Spleen (tissue), 11 donors: ENCODE measurements at regions not wholly inside any gene's neighbourhood (a gene's known extent, or its start where the extent isn't known, plus 50 kb on each side); places are given as distances from the start of the nearest gene placed in this dataset.

ENCODE experiments used
- DNase-seq: peaks from one replicate; pipeline ENCODE4 v3.0.0-alpha.2; 2020
- H3K27ac ChIP-seq, 8 donors: fragments of 200-600 bp; sonication (generic) in 7 of 8; 1 replicate in 4 of 8; 2 replicates in 4 of 8; pipeline versions ENCODE4 v1.5.0 to v1.8.0; 2016 to 2021; ENCODE audit warnings: inconsistent platforms in 4 of 8, mild to moderate bottlenecking in 4 of 8, moderate library complexity in 1 of 8
- H3K27me3 ChIP-seq, 7 donors: fragments of 200-600 bp; sonication (generic) in 6 of 7; replicated peaks in 1 of 7; 1 replicate in 4 of 7; 2 replicates in 3 of 7; pipeline versions ENCODE4 v1.5.0 to v1.8.0; 2016 to 2021; ENCODE audit warnings: inconsistent platforms in 3 of 7, mild to moderate bottlenecking in 1 of 7
- H3K36me3 ChIP-seq, 6 donors: fragments of 200-600 bp; sonication (generic) in 5 of 6; 1 replicate in 4 of 6; 2 replicates in 2 of 6; pipeline versions ENCODE4 v1.5.0 to v1.8.0; 2016 to 2021; ENCODE audit warnings: inconsistent platforms in 2 of 6
- H3K4me1 ChIP-seq, 6 donors: fragments of 200-600 bp; sonication (generic) in 5 of 6; 1 replicate in 3 of 6; 2 replicates in 3 of 6; pipeline versions ENCODE4 v1.5.0 to v1.8.0; 2016 to 2021; ENCODE audit warnings: inconsistent platforms in 3 of 6
- H3K4me3 ChIP-seq, 8 donors: fragments of 200-600 bp; sonication (generic) in 7 of 8; 1 replicate in 4 of 8; 2 replicates in 4 of 8; pipeline versions ENCODE4 v1.5.0 to v1.8.0; 2016 to 2021; ENCODE audit warnings: inconsistent platforms in 4 of 8, mild to moderate bottlenecking in 4 of 8, moderate library complexity in 2 of 8
- H3K9me3 ChIP-seq, 8 donors: fragments of 200-600 bp; sonication (generic) in 7 of 8; 1 replicate in 4 of 8; 2 replicates in 4 of 8; pipeline versions ENCODE4 v1.5.0 to v1.8.0; 2016 to 2021; ENCODE audit warnings: inconsistent platforms in 4 of 8
- CTCF ChIP-seq, 11 experiments: fragments of 200-600 bp in 7 of 11; fragments of 450-650 bp in 4 of 11; sonication (generic) in 4 of 11; IDR thresholded peaks in 8 of 11; conservative IDR thresholded peaks in 3 of 11; 1 replicate in 7 of 11; 2 replicates in 4 of 11; pipeline versions ENCODE4 v1.4.0 to v1.8.0; 2016 to 2021; ENCODE audit warnings: antibody characterized with exemption in 11 of 11, inconsistent platforms in 4 of 11, mild to moderate bottlenecking in 1 of 11
- POLR2A ChIP-seq, 3 donors: fragments of 450-650 bp; IDR thresholded peaks; one replicate each; pipeline ENCODE4 v1.5.1; 2017; ENCODE audit warnings: antibody characterized with exemption in 3 of 3, mild to moderate bottlenecking in 1 of 3
- POLR2AphosphoS5 ChIP-seq, 3 donors: sonication (generic); formaldehyde crosslinking; IDR thresholded peaks; one replicate each; pipeline ENCODE4 v1.5.1; 2017; ENCODE audit warnings: antibody characterized with exemption in 3 of 3
- WGBS, 5 donors: extraction: QIAGEN DNeasy Blood & Tissue Kit in 3 of 5; methylation state at CpG; one replicate each; pipeline versions ENCODE4 v1.1.5 to v1.1.7; 2013 to 2018; 5-methylcytosine and 5-hydroxymethylcytosine counted together
- intact Hi-C: fragments of 100-400 bp; cut with DNase I; formaldehyde crosslinking; loops from one replicate; pipeline ENCODE4 v1.15.0; 2023; ENCODE audit warnings: low total_unique reads
- donor health status: healthy with polysubstance abuse.
- donor health status: DM: no; HTN: no; CAD: no; lungs with moderate emphysema.
- donor health status: DM: no; HTN: no; CAD: no.
- donor health status: Bipolar disorder and iron deficiency.
- donor health status: healthy.
- donor health status: DM: no; HTN: no; CAD: no.
- donor health status: DM: yes; HTN: yes; CAD: no.

GRCh38 chr18:8946066-8946838 is 156.2 kb upstream of the NDUFV2 start:
- intact Hi-C loops, result no loop called here
- Histone ChIP-seq H3K4me3 (no peak overlapping the region), H3K27ac (no peak overlapping the region), H3K9me3 (peaks cover 0 to 6% (median 0%) of the 10 kb centered on the region in 8 donors), H3K27me3 (no peaks in the 10 kb centered on the region), H3K36me3 (no peaks in the 10 kb centered on the region), H3K4me1 (peaks cover 0 to 15% (median 7%) of the 10 kb centered on the region in 6 donors)
- no peak for TF ChIP-seq POLR2AphosphoS5 (IDR thresholded peaks at IDR 0.05)
- no peak for TF ChIP-seq POLR2A (IDR thresholded peaks at IDR 0.05)
- no peak for TF ChIP-seq CTCF (IDR thresholded peaks at IDR 0.05 in 8 of 11, conservative IDR thresholded peaks at IDR 0.05 in 3 of 11)
- no peak for DNase-seq
- 79 to 92% (median 84%) methylated on average over 5 of the region's 5 CpGs for WGBS, 5 donors

GRCh38 chr18:8947566-8947965 is 154.9 kb upstream of the NDUFV2 start:
- H3K4me1 ChIP-seq, result peaks cover 0 to 28% (median 9%) of the 10 kb centered on the region in 6 donors
- no peaks in the 10 kb centered on the region for H3K36me3 ChIP-seq
- H3K27me3 ChIP-seq, result no peaks in the 10 kb centered on the region
- no peak overlapping the region for H3K27ac ChIP-seq
- no peak for TF ChIP-seq POLR2AphosphoS5 (IDR thresholded peaks at IDR 0.05)
- TF ChIP-seq CTCF (IDR thresholded peaks at IDR 0.05 in 8 of 11, conservative IDR thresholded peaks at IDR 0.05 in 3 of 11), result no peak
- TF ChIP-seq POLR2A (IDR thresholded peaks at IDR 0.05), result no peak
- intact Hi-C loops, result no loop called here
- 62 to 70% (median 66%) methylated on average over 6 of the region's 6 CpGs for WGBS, 5 donors
- peaks cover 0 to 6% (median 0%) of the 10 kb centered on the region in 8 donors for H3K9me3 ChIP-seq
- no peak overlapping the region for H3K4me3 ChIP-seq
- no peak for DNase-seq

- intact Hi-C loops, result no loop called here
- no peaks in the 10 kb centered on the region for H3K27me3 ChIP-seq
- H3K4me3 ChIP-seq, result no peak overlapping the region
- WGBS, 5 donors, result 79 to 84% (median 81%) methylated on average over 6 of the region's 6 CpGs
- DNase-seq, result no peak
- TF ChIP-seq POLR2A (IDR thresholded peaks at IDR 0.05) (no peak), POLR2AphosphoS5 (IDR thresholded peaks at IDR 0.05) (no peak), CTCF (IDR thresholded peaks at IDR 0.05 in 8 of 11, conservative IDR thresholded peaks at IDR 0.05 in 3 of 11) (no peak)
- H3K9me3 ChIP-seq, result peaks cover 0 to 6% (median 0%) of the 10 kb centered on the region in 8 donors
- peaks cover 0 to 30% (median 9%) of the 10 kb centered on the region in 6 donors for H3K4me1 ChIP-seq
- no peak overlapping the region for H3K27ac ChIP-seq
- no peaks in the 10 kb centered on the region for H3K36me3 ChIP-seq
Measured at GRCh38 chr18:8948011-8948410, 154.5 kb upstream of the NDUFV2 start.

- peaks cover 0 to 12% (median 2%) of the 10 kb centered on the region in 8 donors for H3K9me3 ChIP-seq
- H3K4me1 ChIP-seq, result peaks cover 0 to 30% (median 9%) of the 10 kb centered on the region in 6 donors
- no peak overlapping the region for H3K27ac ChIP-seq
- H3K36me3 ChIP-seq, result no peaks in the 10 kb centered on the region
- no peak for TF ChIP-seq CTCF (IDR thresholded peaks at IDR 0.05 in 8 of 11, conservative IDR thresholded peaks at IDR 0.05 in 3 of 11)
- no peak for TF ChIP-seq POLR2A (IDR thresholded peaks at IDR 0.05)
- TF ChIP-seq POLR2AphosphoS5 (IDR thresholded peaks at IDR 0.05), result no peak
- DNase-seq, result no peak
- H3K27me3 ChIP-seq, result no peaks in the 10 kb centered on the region
- no peak overlapping the region for H3K4me3 ChIP-seq
- WGBS, 5 donors, result 54 to 72% (median 70%) methylated on average over 7 of the region's 7 CpGs
- intact Hi-C loops, result no loop called here
Measured at GRCh38 chr18:8948471-8949149, 153.9 kb upstream of the NDUFV2 start.
